Caco-2 (cell line): ENCODE measurements at regions not wholly inside any gene's neighbourhood (a gene's known extent, or its start where the extent isn't known, plus 50 kb on each side); places are given as distances from the start of the nearest gene placed in this dataset.

Experiments
- BruUV-seq: library from RNA; stranded (reverse); fragments of 400-500 nt; replicated peaks from 2 replicates; lab custom pipeline; 2021; lab: Mats Ljungman, UMichigan
- CTCF ChIA-PET: fragments of 300-600 bp; sonication (Branson Sonifier 250); formaldehyde crosslinking; loops from one replicate; lab custom pipeline; 2022; ENCODE audit warnings: antibody characterized with exemption; lab: Charles Lee
- POLR2A ChIA-PET: fragments of 300-600 bp; sonication (Branson Sonifier 250); formaldehyde crosslinking; loops from one replicate; lab custom pipeline; 2022; ENCODE audit warnings: antibody characterized with exemption; lab: Charles Lee
- DNase-seq, 2 experiments: peaks; one replicate each; pipeline versions ENCODE4 v3.0.0 to v3.0.0-alpha.2; 2020 to 2022
- H3K27me3 ChIP-seq: replicated peaks from 2 replicates; pipeline ENCODE4 v1.6.0; 2011; ENCODE audit warnings: low read length; ENCODE audit not compliant: control insufficient read depth, insufficient read depth
- H3K36me3 ChIP-seq: 2 replicates; pipeline ENCODE4 v1.5.1; 2011; ENCODE audit warnings: low read length; ENCODE audit not compliant: control insufficient read depth, insufficient read depth
- H3K4me1 ChIP-seq: fragments of 250-450 bp; sonication (Bioruptor Pico); 2 replicates; pipeline ENCODE4 v1.5.1; 2020; ENCODE audit warnings: mild to moderate bottlenecking
- H3K4me3 ChIP-seq: 2 replicates; pipeline ENCODE4 v1.5.1; 2011; ENCODE audit warnings: low read depth, mild to moderate bottlenecking, control low read depth, low read length
- H3K9me3 ChIP-seq: fragments of 250-450 bp; sonication (Bioruptor Pico); 2 replicates; pipeline ENCODE4 v1.5.1; 2020; ENCODE audit warnings: mild to moderate bottlenecking, moderate library complexity
- H3K27ac Mint-ChIP-seq: one replicate; pipeline ENCODE4 v1.8.0; 2022; ENCODE audit warnings: mixed read lengths; ENCODE audit not compliant: unreplicated experiment
- H3K27me3 Mint-ChIP-seq: one replicate; pipeline ENCODE4 v1.8.0; 2022; ENCODE audit warnings: mixed read lengths; ENCODE audit not compliant: insufficient read depth, unreplicated experiment
- H3K36me3 Mint-ChIP-seq: one replicate; pipeline ENCODE4 v1.8.0; 2022; ENCODE audit warnings: mild to moderate bottlenecking, mixed read lengths; ENCODE audit not compliant: insufficient read depth, unreplicated experiment
- H3K4me1 Mint-ChIP-seq: one replicate; pipeline ENCODE4 v1.8.0; 2022; ENCODE audit warnings: low read depth, mixed read lengths; ENCODE audit not compliant: unreplicated experiment
- H3K4me3 Mint-ChIP-seq: one replicate; pipeline ENCODE4 v1.8.0; 2022; ENCODE audit warnings: mild to moderate bottlenecking, moderate library complexity, mixed read lengths; ENCODE audit not compliant: unreplicated experiment
- H3K9me3 Mint-ChIP-seq: one replicate; pipeline ENCODE4 v1.8.0; 2022; ENCODE audit warnings: mixed read lengths; ENCODE audit not compliant: unreplicated experiment
- CTCF ChIP-seq, 2 experiments: fragments of 200-600 bp in 1 of 2; IDR thresholded peaks; 1 replicate in 1 of 2; 2 replicates in 1 of 2; pipeline versions ENCODE4 v1.5.1 to v1.8.0; 2011 to 2022; ENCODE audit warnings: antibody characterized with exemption in 1 of 2, control low read depth in 1 of 2, inconsistent platforms in 1 of 2, low read depth in 1 of 2, low read length in 1 of 2, mild to moderate bottlenecking in 1 of 2, moderate library complexity in 1 of 2; ENCODE audit not compliant: insufficient read depth in 1 of 2, severe bottlenecking in 1 of 2, unreplicated experiment in 1 of 2
- intact Hi-C: fragments of 100-400 bp; cut with micrococcal nuclease; formaldehyde crosslinking; loops from one replicate; pipeline ENCODE4 v1.10.0; 2022; ENCODE audit not compliant: unreplicated experiment

- no peak for DNase-seq
- Histone ChIP-seq H3K36me3 (no peaks in the 10 kb centered on the region), H3K9me3 (no peaks in the 10 kb centered on the region), H3K4me3 (no peak overlapping the region), H3K4me1 (no peaks in the 10 kb centered on the region), H3K27me3 (no peaks in the 10 kb centered on the region)
- intact Hi-C loops = no loop called here
- ChIA-PET POLR2A (no interaction called here), CTCF (no interaction called here)
- TF ChIP-seq CTCF (IDR thresholded peaks at IDR 0.05; ENCODE audit: insufficient read depth in 1 of 2, low read depth in 1 of 2, low read length in 1 of 2, severe bottlenecking in 1 of 2, unreplicated experiment in 1 of 2) = no peak
- no peaks in the 10 kb centered on the region for H3K36me3 Mint-ChIP-seq
- H3K27ac Mint-ChIP-seq = no peak overlapping the region
- peaks cover 9% of the 10 kb centered on the region for H3K9me3 Mint-ChIP-seq
- H3K27me3 Mint-ChIP-seq = no peaks in the 10 kb centered on the region
- no TSS peak for BruUV-seq
- H3K4me3 Mint-ChIP-seq = no peak overlapping the region
- no peaks in the 10 kb centered on the region for H3K4me1 Mint-ChIP-seq
These were observed 627.9 kb downstream of the SI start for GRCh38 chr3:164450276-164450905.

- no peak overlapping the region for H3K4me3 Mint-ChIP-seq
These were observed 659.1 kb downstream of the SI start for GRCh38 chr3:164419220-164419619.

GRCh38 chr3:164418414-164418813 is 659.9 kb downstream of the SI start:
- intact Hi-C loops = no loop called here
- no peak overlapping the region for H3K27ac Mint-ChIP-seq
- H3K36me3 Mint-ChIP-seq = no peaks in the 10 kb centered on the region
- Histone ChIP-seq H3K27me3 (no peaks in the 10 kb centered on the region), H3K4me1 (no peaks in the 10 kb centered on the region), H3K9me3 (no peaks in the 10 kb centered on the region), H3K36me3 (no peaks in the 10 kb centered on the region), H3K4me3 (no peak overlapping the region)
- DNase-seq = no peak
- no TSS peak for BruUV-seq
- H3K4me3 Mint-ChIP-seq = no peak overlapping the region
- CTCF ChIA-PET = no interaction called here
- POLR2A ChIA-PET = no interaction called here
- H3K9me3 Mint-ChIP-seq = no peaks in the 10 kb centered on the region
- TF ChIP-seq CTCF (IDR thresholded peaks at IDR 0.05; ENCODE audit: insufficient read depth in 1 of 2, low read depth in 1 of 2, low read length in 1 of 2, severe bottlenecking in 1 of 2, unreplicated experiment in 1 of 2) = no peak
- H3K4me1 Mint-ChIP-seq = no peaks in the 10 kb centered on the region
- no peaks in the 10 kb centered on the region for H3K27me3 Mint-ChIP-seq

More at GRCh38 chr3:164419220-164419619, 659.1 kb downstream of the SI start:
- intact Hi-C loops = no loop called here
- POLR2A ChIA-PET = no interaction called here
- DNase-seq = no peak
- Histone ChIP-seq H3K4me1 (no peaks in the 10 kb centered on the region), H3K27me3 (no peaks in the 10 kb centered on the region), H3K9me3 (no peaks in the 10 kb centered on the region), H3K4me3 (no peak overlapping the region), H3K36me3 (no peaks in the 10 kb centered on the region)
- no peak for TF ChIP-seq CTCF (IDR thresholded peaks at IDR 0.05; ENCODE audit: insufficient read depth in 1 of 2, low read depth in 1 of 2, low read length in 1 of 2, severe bottlenecking in 1 of 2, unreplicated experiment in 1 of 2)
- Mint-ChIP-seq H3K27me3 (no peaks in the 10 kb centered on the region), H3K4me1 (no peaks in the 10 kb centered on the region), H3K27ac (no peak overlapping the region), H3K36me3 (no peaks in the 10 kb centered on the region), H3K9me3 (no peaks in the 10 kb centered on the region)
- BruUV-seq = no TSS peak
- CTCF ChIA-PET = no interaction called here
